GM19324 (cell line): ENCODE measurements at regions not wholly inside any gene's neighbourhood (a gene's known extent, or its start where the extent isn't known, plus 50 kb on each side); places are given as distances from the start of the nearest gene placed in this dataset.

Experiments
- ATAC-seq: cut with Tn5 transposase; IDR thresholded peaks from one replicate; pipeline ENCODE4 v1.9.1; 2021; ENCODE audit warnings: mild to moderate bottlenecking, moderate library complexity; ENCODE audit not compliant: unreplicated experiment, low FRiP score

DNA sequence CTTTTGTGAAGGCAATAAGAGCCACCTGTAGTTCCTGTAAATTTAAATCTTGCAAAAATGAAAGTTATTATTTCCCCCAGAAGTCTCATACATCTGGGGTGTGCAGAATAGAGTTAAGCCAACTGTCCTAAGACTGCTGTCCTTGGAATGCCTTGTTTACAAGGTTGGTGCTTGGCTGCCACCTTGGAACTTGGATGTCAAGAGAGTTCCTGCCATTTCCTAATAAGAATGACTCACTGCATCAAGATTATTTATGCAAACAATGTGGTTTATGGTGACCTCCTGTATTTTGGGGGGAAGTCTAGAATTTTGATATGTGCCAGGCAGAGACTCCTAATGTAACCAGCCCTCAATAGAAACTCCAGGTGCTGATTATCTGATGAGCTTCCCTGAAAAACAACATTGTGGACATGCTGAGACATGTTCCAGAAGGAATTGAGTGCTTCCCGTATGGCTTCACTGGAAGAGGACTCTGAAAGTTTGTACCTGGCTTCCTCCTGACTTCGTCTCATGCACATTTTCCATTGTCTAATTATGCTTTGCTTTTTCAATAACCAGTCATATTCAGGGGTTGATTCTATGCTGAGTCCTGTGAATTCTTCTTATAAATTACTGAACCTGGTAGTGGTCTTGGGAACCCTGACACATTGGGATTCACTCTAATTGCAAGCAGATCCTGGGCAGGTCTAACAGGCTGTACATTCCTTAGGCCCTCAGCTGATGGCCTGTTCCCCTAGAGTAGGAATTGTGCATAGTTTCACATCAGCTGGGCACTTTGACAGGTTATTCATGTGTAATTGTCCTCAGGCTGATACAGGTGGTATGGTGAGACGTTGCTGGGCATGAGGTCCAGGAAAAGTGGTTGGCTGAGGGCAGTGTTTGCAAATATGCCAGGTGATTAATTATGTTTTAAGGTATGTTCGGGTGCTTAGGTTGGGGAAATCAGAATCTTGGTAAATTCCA lies 1370.7 kb upstream of the TMEM132C start:
- no peak for ATAC-seq

DNA sequence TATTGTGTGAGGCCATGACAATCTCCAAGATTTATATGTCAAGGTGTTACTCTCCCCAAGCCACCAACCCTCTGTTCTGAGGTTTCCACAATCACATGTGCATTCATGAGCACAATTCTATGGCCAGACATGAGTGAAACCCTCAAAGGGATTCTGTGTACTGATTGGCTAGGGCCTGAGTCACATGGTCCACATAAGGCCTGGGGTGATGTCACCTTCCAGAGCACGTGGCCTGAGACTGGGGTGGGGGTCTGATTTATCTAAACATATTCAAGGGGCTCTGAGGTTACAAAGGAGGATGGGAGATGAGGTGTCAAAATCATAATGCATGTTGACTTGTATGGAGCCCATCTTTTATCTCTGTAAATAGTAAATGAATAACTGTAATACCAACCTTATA lies 1369.9 kb upstream of the TMEM132C start:
- no peak for ATAC-seq

DNA sequence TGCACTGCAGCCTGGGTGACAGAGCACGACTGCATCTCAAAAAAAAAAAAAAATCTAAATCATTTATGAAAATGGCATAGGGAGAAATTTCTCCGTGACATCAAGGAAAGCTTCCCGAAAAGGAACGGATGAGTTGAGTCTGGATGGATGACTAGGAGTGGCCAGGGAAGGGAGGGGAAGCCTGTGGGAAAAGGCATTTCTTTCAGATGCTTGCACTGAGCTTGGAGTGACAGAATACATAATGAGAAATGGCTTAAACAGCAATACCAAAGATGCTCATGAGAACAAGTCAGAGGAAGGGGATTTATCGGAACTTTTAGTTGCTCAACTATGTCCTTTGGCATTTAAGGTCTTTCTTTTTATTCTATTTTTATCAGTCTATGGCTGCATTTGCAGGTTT lies 1369.2 kb upstream of the TMEM132C start:
- ATAC-seq: no peak

DNA sequence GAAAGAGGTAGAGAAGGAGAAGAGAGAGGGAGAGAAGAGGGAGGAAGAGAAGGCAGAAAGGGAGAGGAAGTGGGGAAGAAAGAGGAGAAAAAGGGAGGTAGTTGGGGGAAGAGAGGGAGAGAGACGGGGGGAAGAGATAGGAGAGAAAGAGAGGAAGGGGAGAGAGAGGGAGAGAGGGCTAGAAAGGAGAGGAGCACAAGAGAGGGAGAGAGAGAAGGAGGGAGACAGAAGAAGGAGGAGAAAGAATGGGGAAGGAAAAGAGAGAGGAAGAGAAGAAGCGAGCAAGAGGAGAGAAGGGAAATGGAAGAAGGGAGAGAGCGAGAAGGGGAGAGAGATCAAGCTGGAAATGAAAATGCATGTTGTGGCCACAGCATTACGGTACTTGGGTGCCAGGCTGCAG lies 1368.4 kb upstream of the TMEM132C start:
- ATAC-seq: no peak

DNA sequence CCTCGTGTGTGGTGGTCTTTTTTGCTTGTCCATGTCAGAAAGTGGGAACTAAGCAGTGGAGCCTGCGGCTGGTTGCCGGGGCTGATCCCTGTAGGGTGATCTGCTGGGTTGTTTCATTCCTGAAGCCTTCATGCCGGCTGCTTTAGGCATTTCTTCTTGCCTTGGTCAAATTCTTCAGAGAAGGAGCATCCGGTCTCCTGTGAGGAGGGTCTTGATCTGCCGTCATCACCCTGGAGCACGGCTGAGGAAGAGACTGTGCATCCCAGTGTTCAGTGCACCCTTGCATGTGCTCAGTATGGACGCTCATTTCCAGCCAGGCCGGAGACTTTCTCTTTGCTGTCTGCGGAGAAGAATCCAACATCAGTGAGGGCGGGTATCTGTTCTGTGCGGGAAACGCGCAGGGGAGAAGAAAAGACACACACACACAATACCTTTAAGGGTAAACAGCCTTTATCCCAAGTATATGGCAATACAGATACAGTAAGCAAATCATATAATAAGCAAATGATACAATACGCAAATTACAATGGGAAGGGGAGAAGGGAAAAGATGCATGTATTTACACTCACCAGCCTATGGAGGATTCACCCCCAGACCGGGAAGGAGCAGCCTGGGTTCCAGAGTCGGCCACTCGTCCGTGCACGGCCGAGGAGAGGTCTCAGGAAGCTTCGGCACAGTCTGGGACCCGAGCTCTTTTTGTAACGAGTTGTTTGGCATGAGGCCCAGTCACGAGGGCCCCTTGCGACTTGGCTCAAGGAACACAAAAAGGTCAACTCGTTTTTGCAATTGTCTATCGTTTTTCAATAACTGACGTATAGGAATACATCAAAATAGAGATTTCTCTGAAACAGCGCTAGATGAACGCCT lies 1366.8 kb upstream of the TMEM132C start:
- ATAC-seq: no peak

DNA sequence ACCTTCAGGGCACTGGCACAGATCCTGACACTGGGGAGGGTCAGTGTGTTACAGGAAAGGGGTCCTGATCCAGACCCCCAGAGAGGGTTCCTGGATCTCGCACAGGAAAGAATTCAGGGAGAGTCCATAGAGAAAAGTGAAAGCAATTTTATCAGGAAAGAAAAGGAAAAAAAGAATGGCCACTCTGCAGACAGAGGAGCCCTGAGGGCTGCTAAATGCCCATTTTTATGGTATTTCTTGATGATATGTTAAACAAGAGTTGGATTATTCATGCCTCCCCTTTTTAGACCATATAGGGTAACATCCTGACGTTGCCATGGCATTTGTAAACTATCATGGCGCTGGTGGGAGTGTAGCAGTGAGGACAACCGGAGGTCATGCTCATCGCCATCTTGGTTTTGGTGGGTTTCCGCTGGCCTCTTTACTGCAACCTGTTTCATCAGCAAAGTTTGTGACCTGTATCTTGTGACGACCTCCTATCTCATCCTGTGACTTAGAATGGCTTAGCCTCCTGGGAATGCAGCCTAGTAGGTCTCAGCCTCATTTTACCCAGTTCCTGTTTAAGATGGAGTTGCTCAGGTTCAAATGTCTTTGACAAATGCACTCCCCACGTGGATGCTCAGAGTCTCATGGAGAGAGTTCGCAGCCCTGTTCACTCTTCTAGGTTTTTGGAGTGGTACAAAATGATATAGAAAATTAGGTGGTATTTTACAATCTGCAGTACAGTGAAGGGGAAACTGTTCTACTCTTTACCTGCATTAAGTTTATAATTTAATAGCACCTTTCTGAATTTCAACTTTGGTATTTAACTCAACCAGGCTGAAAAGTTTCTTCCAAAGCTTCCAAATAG lies 1363.7 kb upstream of the TMEM132C start:
- no peak for ATAC-seq

DNA sequence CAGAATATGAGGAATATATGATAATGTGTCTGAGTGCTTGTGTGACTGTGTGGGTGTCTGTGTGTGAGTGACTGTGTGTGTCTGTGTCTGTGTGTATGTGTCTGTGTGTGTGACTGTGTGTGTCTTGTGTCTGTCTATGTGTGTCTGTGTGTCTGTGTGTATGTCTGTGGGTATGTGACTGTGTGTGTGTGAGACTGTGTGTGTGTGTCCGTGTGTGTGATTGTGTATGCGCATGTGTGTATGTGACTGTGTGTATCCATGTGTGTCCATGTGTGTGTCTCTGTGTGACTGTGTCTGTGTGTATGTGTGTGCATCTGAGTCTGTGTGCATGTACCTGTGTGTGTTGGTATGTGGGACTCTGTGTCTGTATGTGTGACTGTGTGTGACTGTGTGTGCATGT lies 1361.2 kb upstream of the TMEM132C start:
- no peak for ATAC-seq

DNA sequence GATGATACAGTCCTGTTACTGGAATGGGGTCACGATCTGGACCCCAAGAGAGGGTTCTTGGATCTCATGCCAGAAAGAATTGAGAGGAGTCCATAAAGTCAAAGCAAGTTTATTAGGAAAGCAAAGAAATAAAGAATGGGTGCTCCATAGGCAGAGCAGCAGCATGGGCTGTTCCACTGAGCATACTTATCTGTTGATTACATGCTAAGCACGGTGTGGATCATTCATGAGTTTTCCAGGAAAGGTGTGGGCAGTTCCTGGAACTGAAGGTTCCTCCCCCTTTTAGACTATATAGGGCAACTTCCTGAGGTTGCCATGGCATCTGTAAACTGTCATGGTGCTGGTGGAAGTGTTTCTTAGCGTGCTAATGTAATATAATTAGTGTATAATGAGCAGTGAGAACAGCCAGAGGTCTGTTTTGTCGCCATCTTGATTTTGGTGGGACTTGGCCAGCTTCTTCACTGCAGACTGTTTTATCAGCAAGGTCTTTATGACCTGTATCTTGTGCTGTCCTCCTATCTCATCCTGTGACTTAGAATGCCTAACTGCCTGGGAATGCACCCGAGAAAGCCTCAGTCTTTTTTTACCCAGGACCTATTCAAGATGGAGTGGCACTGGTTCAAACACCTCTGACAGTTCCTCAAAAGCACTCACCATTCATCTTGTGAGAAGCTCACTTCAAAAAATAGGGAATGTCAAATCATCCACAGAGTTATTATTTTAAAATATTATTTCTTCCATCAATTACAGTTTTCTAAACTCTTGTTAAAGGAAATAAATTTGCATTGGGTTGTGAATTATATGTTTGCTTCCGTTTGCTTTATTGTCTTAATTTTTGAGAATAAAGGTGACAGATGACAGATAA lies 1358.8 kb upstream of the TMEM132C start:
- ATAC-seq: no peak

DNA sequence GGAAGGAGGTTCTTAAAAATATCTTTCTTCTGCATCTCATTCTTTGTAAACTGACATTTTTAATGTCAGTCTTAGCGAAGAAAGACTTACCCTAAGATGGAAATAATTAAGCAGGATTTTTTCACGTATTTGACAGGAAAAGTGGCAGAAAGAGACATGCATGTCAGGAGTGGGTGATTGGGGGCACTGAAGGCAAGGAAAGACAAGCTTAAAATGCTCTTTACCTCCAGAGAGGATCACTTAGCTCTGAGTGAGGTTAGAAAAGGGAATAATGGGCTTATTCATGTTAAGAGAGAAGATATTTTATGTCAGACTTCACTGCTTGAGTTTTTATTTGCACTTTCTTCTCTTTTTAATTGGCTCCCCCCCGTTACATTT lies 1358.2 kb upstream of the TMEM132C start:
- no peak for ATAC-seq

DNA sequence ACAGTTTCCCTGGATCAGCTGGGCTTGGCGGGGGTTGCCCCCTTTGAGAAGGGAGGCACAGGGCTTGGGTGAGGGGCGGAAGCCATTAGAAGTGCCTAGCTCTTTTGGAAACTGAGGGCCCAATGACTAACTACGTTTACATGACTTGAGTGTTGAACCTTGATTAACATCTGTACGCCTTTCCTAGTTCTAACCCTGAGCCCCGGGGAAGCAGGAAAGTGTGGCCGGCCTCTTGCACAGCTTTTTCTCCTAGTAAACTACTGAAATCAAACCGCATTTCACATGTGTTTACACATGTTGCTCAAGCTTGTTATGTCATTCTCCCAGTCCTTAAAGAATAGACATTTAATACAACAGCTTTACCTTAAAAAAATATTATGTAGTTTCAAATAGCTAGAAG lies 1356.4 kb upstream of the TMEM132C start:
- no peak for ATAC-seq

DNA sequence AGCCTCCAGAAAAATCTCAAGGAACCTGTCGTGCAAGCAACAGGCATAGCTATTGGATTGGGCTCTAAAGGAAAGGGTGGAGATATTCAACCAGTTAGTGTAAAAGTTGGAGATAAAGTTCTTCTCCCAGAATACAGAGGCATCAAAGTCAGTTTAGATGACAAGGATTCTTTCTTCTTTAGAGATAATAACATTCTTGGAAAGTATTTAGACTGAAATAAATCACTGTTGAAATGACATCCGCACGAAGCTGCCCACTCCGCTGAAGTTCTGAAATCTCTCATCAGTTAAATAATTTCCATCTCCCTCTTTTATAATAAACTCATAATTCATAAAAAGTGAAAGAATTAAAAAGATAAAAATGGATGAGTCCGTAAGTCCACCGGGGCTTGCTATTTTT lies 1354.9 kb upstream of the TMEM132C start:
- no peak for ATAC-seq

DNA sequence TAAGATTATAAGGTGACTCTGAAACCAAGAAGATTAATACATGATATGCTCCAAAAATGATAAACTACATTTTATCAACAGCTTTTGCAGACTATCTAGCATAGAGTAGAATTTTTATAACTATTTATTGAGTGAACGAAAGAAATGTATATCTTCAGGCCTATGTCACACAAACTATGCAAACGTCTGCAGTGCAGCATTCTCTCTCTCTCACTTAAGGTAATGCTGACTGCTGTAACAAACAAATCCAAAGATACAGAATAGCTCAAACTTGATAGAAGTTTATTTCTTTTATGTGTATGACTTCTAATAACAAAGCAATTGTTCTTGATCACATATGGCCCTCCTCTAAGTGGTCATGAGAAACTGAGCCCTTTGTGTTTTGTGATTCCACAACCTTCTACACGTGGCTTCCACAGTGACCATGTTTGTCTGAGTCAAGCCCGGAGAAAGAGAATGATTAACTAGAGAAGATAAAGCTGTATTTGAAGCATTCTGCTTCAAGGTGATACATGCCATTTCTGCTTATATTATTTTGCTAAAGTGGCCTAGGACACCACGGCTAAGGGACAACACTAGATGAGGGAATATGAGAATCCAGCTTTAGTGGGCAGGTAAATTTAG lies 1352.7 kb upstream of the TMEM132C start:
- no peak for ATAC-seq

DNA sequence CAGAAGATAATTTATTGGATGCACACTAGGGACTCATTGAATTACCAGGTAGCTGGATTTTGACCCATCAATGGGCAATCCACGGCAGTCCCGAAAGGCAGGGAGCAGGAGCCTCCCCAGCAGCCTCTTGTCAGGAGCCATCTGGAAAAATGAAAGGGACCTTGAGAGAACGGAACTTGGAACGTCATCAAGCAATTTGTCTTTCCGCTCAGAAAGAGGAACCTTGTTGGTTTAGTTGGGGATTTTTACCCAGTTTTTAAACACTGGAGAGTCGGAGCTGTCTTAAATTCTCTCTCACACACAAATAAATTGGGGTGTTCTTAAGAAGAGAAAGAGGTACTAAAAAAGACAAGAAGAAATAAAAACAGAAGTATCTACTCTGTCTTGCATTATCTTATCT lies 1351.7 kb upstream of the TMEM132C start:
- no peak for ATAC-seq

DNA sequence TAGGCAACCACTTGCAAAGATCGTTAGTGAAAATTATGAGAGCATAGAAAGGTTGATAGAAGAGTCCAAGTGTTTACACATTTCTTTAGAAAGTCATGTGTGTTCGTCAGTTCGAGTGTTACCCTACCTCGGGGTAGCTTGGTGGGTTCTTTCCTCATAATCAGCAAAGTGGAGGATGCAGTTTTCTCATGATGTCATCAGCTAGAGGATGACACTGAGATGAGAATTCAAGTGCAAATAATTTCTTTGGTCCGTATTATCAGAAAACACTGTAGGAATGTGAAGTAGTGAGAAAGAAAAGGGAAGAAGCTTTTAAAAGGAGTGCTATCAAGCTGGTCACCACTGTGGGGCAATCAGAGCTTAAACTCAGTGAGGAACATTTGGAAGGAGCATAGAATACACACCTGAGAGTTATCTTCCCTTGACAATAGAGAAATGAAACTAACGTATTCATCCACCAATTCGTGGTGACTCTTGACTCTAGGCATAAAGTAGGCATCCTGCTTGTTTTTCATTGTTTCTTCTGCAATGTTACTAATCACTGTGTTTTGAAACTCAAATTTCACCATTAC lies 1340.9 kb upstream of the TMEM132C start:
- ATAC-seq: peak; percentile 58

DNA sequence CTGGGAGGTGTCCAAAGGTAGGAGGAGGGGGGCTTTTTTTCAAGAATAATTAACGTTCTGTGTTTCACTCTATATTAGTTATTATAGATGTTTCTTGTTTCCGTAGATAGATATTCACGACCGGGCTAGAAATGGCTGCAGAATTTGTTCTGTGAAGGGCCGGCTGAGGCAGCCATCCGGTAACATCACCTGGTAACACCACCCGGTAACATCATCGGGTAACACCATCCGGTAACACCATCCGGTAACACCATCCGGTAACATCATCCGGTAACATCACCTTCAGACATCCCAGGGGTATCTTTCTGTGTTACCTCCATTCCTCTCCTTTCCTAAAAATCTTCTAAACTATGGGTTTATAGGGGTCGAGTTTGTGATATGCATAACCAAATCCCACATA lies 1336.7 kb upstream of the TMEM132C start:
- no peak for ATAC-seq

DNA sequence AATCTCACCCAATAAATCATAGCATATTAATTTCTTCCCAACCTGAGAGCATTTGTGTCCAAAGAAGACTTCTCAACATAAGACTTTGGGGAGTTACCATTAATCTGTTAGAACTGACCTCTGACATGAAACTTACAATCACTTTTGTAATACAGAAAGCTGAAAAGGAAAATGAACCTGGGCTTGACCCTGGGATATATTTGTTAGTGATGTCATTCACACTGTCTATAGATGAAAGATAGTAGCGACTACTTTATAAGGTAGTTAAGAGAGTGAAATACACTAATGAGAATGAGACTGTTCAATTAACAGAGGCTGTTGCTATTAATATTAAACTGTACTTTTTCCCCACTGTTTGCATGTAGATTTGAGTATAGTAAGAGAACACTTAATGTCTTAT lies 1334.8 kb upstream of the TMEM132C start:
- no peak for ATAC-seq

DNA sequence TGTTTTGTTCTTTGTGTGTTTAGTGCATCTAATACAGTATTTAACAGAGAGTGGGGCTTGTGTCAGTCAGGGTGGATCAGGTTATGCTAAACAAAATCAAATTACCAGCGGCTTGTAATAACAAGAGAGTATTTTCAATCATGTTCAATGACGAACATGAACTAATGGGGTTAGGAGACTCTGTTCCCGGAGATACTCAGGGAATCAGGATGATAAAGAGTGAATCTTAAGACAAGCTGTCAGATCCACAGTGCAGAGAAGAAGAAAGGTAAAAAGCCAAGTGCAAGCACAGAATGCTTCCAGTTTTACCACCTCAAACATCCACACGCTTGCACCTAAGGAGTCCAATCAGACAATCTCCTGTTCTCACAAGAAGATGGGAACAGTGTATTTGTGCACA lies 1331.5 kb upstream of the TMEM132C start:
- no peak for ATAC-seq

DNA sequence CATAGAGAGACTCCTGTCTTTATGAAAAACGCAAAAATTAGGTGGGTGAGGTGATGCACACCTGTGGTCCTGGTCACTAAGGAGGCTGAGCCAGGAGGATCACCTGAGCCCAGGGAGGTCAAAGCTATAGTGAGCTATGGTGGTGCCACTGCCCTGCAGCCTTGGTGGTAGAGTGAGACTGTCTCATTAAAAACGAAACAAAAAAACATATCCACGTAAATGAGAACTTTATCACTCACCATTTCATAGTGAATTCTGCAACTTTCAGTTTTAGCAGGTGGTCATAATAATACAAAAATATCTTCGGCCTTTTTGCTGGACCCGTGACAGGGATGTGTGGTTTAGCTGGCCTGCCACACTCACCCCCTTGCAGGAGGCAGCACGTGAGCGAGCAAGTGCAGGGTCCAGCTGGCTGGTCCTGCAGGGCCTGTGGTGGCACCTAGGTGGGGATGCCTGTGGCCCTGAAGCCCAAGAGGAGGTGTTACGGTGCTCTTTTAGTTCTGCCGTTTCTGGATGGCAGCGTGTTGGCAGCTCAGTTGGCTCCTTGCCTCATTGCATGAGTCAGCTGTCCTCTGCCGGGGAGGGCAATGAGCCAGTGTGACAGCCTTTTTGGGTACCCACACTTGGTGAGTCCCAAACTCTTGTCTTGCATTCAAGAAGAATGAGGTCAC lies 1330.7 kb upstream of the TMEM132C start:
- ATAC-seq: peak; percentile 66
